Muscle layer of duodenum (tissue), 2 donors: ENCODE measurements at regions not wholly inside any gene's neighbourhood (a gene's known extent, or its start where the extent isn't known, plus 50 kb on each side); places are given as distances from the start of the nearest gene placed in this dataset.
A peak's percentile ranks its signal among the peaks of the same experiment; 100 is the strongest.

ENCODE experiments used
- H3K27ac ChIP-seq: one replicate; pipeline ENCODE4 v1.7.0; 2013; ENCODE audit warnings: mild to moderate bottlenecking, low read length
- H3K27me3 ChIP-seq: one replicate; pipeline ENCODE4 v1.7.0; 2013; ENCODE audit warnings: low read depth, mild to moderate bottlenecking, control low read depth, low read length
- H3K36me3 ChIP-seq, 2 donors: one replicate each; pipeline ENCODE4 v1.7.0; 2013; ENCODE audit warnings: low read length in 2 of 2, control low read depth in 1 of 2, mild to moderate bottlenecking in 1 of 2; ENCODE audit not compliant: insufficient read depth in 2 of 2, control insufficient read depth in 1 of 2
- H3K4me1 ChIP-seq, 2 donors: one replicate each; pipeline ENCODE4 v1.7.0; 2013; ENCODE audit warnings: low read length in 2 of 2, mild to moderate bottlenecking in 2 of 2, control low read depth in 1 of 2, moderate library complexity in 1 of 2; ENCODE audit not compliant: insufficient read depth in 2 of 2, control insufficient read depth in 1 of 2
- H3K4me3 ChIP-seq, 2 donors: one replicate each; pipeline ENCODE4 v1.7.0; 2013; ENCODE audit warnings: low read length in 2 of 2, low read depth in 1 of 2, mild to moderate bottlenecking in 1 of 2
- H3K9me3 ChIP-seq, 2 donors: one replicate each; pipeline ENCODE4 v1.7.0; 2013; ENCODE audit warnings: low read length in 2 of 2, control low read depth in 1 of 2, mild to moderate bottlenecking in 1 of 2; ENCODE audit not compliant: control insufficient read depth in 1 of 2
- donor health status: healthy.

DNA sequence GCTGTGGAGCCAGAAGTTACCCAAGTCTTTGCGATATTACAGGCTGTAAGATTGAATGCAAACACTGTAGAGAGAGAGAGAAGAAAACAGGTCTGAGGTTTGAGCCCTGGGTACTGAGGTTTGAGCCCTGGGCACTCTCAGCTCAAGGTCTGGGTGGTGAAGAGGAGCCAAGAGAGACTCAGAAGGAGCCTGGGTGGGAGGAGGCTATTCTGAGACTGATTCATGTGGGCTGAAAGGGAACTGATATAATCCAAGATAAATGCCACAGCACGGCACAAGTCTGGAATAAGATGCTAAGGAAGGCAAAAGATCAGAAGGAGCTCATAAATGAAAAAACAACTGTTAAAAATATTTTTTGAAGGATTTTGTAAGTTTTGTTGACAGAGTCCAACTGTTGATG lies 407.6 kb upstream of the HS6ST1 start:
- no peaks in the 10 kb centered on the region for H3K36me3 ChIP-seq
- H3K4me1 ChIP-seq = no peaks in the 10 kb centered on the region
- peaks cover 3 to 6% of the 10 kb centered on the region in 2 donors for H3K9me3 ChIP-seq
- H3K4me3 ChIP-seq = no peak overlapping the region
- no peaks in the 10 kb centered on the region for H3K27me3 ChIP-seq
- H3K27ac ChIP-seq = no peak overlapping the region

DNA sequence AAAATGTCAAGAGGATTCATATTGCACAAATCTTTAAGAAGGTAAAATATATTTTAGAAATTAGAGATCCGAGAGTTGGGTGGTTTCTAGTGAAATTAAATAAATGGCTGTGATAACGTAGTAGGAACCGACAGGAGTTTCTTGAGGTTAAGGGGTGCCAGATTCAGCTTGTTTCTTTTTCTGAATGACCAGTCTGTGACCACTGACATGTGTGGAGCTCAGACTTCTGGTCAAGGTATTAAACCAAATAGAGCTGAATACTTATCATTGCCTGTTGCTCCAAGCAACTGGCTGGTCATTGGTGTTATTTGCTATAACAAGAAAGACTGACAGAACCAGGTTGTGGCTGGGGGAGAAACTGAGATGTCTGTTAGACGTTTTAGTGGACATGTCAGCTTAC lies 408.2 kb upstream of the HS6ST1 start:
- H3K27ac ChIP-seq = no peak overlapping the region
- H3K4me3 ChIP-seq = no peak overlapping the region
- H3K27me3 ChIP-seq = no peaks in the 10 kb centered on the region
- no peaks in the 10 kb centered on the region for H3K4me1 ChIP-seq
- H3K9me3 ChIP-seq = peaks cover 3 to 6% of the 10 kb centered on the region in 2 donors
- no peaks in the 10 kb centered on the region for H3K36me3 ChIP-seq

DNA sequence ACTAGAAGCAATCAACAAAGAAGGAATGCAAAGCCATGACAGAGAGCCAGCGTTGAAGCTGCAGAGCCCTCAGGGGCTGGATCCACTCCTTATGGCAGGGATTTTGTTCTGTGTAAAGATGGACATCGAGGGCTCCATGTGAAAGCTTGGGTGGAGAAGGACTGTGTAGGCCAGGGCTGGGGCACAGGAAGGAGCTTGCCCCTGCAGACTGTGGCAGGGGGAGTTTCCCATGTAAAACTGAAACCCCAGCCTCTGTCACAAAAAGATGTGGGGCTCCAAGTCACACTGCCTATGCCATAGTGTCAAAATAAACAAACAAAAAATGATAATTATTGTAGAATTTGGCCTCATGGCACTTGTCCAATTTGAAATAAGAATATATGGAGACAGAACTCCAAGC lies 408.7 kb upstream of the HS6ST1 start:
- peaks cover 3 to 6% of the 10 kb centered on the region in 2 donors for H3K9me3 ChIP-seq

DNA sequence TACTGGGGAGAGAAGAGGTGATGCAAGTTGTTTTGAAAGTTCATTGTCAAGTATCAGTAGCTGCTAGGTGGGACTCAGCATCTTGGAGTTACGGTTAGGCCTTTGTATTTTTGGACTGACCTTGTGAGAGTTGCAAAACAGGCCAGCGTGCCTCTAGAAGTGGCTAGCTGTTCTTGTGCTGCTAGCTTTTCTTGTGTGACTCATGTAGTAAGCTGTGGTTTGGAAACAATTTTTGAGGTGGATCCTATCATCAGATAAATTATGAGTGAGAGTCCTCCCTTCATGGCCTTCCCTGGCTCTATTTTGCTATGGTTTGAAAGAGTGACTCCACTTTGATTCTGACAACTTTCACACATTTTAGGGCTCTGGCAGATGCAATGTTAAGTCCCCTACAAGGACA lies 409.2 kb upstream of the HS6ST1 start:
- H3K9me3 ChIP-seq = peaks cover 3 to 6% of the 10 kb centered on the region in 2 donors
- no peaks in the 10 kb centered on the region for H3K4me1 ChIP-seq
- no peak overlapping the region for H3K27ac ChIP-seq
- no peak overlapping the region for H3K4me3 ChIP-seq
- H3K36me3 ChIP-seq = no peaks in the 10 kb centered on the region
- H3K27me3 ChIP-seq = no peaks in the 10 kb centered on the region

More for the DNA sequence above, 408.7 kb upstream of the HS6ST1 start:
- H3K4me3 ChIP-seq = no peak overlapping the region
- no peaks in the 10 kb centered on the region for H3K36me3 ChIP-seq
- H3K4me1 ChIP-seq = no peaks in the 10 kb centered on the region
- H3K27me3 ChIP-seq = no peaks in the 10 kb centered on the region
- H3K27ac ChIP-seq = no peak overlapping the region

DNA sequence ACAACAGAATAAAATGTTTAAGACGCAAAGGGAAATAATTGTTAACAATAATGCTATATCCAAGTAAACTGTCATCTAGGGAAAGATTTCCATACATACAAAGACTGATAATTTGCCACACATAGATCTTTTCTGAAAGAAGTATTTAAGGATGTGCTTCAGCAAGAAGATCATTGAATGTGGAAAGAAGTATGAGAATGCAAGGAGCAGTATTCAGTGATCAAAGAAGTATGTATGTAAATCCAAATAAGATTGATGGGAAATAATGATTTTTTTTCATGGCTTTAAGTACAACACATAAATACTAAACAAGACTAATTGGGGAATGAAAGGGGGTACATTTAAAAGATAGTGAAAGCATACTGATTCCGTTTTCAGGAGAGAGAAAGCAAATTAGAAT lies 410.4 kb upstream of the HS6ST1 start:
- Histone ChIP-seq H3K4me1 (peaks cover 0 to 6% of the 10 kb centered on the region in 2 donors), H3K4me3 (no peak overlapping the region), H3K36me3 (no peaks in the 10 kb centered on the region), H3K9me3 (peaks cover 3 to 6% of the 10 kb centered on the region in 2 donors), H3K27me3 (no peaks in the 10 kb centered on the region), H3K27ac (no peak overlapping the region)

DNA sequence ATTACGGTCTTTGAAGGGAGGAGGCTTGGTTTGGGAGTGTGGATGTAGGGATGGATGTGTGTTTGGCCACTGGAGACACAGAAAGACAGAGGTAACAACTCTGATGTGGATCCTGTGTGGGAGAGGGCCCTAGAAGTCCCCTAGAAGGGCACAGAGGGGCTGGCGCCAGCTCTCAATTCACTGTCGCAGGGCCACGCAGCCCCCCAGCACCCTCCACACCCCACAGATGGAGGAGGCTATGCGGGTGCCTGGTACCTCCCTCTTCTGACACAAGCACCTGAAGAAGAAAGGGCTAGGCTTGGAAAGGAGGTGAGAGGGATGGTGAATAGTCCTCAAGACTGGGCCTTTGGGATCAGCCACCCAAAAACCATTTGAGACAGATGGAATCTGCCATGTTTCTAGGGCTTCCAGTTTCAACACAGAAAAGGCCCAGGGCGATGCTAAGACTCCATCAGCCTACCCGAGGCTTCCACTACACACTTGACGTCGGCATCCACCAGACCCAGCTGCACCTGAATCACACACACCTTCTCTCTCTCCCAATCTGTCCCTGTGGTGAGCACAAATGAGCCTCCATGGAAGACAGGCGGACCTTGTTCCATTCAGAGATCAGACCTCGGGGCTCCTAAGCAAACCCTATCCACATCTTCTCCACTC lies 413.5 kb upstream of the HS6ST1 start:
- Histone ChIP-seq H3K4me3 (no peak overlapping the region), H3K27ac (no peak overlapping the region), H3K9me3 (peaks cover 3 to 6% of the 10 kb centered on the region in 2 donors), H3K4me1 (peaks cover 0 to 22% of the 10 kb centered on the region in 2 donors), H3K27me3 (no peaks in the 10 kb centered on the region), H3K36me3 (no peaks in the 10 kb centered on the region)

DNA sequence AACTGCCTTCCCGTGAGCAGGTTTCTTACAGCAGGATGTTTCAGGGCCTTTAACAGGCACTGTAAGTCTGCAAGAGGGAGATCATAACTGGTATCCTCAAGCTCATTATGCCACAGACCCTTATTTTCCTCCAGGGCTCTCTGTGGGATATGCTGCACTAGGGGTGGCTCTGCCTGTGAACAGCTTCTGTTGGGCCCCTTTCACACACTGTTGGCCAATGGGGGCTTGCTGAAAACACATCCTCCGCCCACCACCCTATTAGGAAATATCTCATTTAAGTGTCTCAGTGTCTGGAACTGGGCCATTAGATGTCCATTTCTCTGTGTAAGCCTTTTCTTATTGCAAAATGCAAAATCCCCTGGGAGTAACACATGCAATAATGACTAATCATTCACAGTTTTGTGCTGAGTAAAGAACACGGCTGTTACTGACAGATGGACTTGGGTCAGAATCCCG lies 414.3 kb upstream of the HS6ST1 start:
- no peak overlapping the region for H3K4me3 ChIP-seq
- H3K36me3 ChIP-seq = no peaks in the 10 kb centered on the region
- H3K27ac ChIP-seq = no peak overlapping the region
- peaks cover 4 to 22% of the 10 kb centered on the region in 2 donors for H3K4me1 ChIP-seq
- H3K9me3 ChIP-seq = peaks cover 3 to 6% of the 10 kb centered on the region in 2 donors
- H3K27me3 ChIP-seq = no peaks in the 10 kb centered on the region

DNA sequence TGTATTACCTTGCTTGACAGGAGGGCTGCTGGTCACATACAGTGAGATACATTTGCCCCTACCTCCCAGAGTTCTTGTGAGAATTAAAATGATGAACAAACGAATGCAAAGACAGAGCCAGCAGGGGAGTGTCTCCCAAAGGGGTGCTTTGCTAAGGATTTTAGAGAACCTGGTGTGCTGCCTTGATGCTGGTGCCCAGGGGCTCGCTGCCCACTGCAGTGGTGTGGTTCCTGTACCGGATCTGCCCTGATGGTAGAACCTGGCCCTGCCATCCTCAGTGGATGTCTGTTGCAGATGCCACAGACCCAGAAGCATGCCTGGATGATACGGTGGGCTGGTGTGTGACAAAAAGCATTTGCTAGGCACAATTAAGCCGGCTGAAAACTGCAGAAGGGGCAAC lies 414.8 kb upstream of the HS6ST1 start:
- Histone ChIP-seq H3K9me3 (peaks cover 3 to 6% of the 10 kb centered on the region in 2 donors), H3K4me1 (peaks cover 4 to 22% of the 10 kb centered on the region in 2 donors), H3K27ac (no peak overlapping the region), H3K4me3 (no peak overlapping the region), H3K36me3 (no peaks in the 10 kb centered on the region), H3K27me3 (no peaks in the 10 kb centered on the region)

DNA sequence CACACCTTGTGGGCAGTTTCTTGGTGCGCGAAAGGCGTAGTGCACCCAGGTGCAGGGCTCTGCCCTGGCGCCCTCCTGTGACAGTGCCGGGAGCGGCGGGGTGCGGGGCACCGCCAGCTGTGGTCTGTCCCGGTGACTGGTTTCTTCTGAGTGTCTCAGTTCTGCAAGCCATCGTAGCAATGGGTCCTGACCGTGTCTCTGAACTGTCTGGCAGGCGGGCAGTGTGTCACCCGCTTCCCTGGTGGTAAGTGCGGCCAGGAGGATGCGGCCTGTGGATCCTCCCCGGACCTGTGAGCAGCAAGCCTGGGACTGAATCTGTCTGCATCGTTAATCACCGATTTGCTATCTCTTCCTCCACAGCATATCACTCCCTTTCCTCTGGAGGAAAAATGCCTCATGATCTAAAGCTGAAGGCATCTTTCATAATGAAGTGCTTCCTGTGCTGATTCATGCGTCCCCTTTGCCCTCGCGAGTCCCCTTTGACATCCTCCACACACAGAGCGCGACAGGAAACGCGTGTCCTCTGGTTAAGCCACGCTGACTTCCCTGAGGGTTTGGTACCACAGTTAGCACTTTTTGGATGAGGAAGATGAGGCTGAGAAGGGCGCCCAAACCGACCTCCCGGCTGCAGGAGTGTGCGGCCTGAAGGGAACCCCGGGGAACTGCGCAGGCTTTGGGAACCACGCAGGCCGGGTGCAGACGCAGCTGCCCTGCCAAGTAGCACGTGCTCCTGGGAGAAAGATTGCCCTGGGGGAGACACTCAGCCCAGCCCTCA lies 416.0 kb upstream of the HS6ST1 start:
- no peaks in the 10 kb centered on the region for H3K27me3 ChIP-seq
- no peak overlapping the region for H3K4me3 ChIP-seq
- H3K4me1 ChIP-seq = peaks cover 4 to 22% of the 10 kb centered on the region in 2 donors
- H3K27ac ChIP-seq = no peak overlapping the region
- H3K36me3 ChIP-seq = no peaks in the 10 kb centered on the region
- H3K9me3 ChIP-seq = no peaks in the 10 kb centered on the region

DNA sequence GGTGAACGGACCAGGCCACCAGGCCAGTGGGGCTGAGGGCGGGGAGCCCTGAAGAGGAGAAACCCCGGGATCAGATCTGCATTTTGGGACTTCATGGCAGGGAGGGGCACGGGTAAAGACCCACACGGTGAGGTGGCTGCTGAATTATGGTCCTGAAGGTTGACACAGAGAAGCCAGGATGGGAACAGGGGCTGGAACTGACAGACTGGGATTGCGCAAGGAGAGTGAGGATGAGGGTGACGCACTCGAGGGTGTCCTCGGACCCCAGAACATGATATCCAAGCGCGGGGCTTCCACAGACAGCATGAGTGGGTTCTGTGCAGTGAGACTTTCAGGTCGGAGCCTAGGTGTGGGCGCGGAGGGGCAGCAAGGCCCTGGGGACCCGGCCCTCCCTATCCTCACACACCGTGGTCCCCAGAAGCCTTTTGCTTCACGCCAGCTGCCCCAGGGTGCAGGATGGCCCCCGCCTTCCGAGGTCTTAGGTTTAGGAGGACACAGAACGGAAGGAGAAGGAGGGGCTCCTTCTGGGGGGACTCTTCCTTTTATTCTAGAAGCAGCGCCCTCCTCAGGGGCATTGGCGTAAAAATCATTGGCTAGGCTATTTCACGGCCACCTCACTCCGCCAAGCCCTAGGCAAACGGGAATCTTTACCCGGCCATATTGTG lies 416.8 kb upstream of the HS6ST1 start:
- Histone ChIP-seq H3K4me3 (no peak overlapping the region), H3K36me3 (no peaks in the 10 kb centered on the region), H3K9me3 (no peaks in the 10 kb centered on the region), H3K27ac (no peak overlapping the region), H3K27me3 (no peaks in the 10 kb centered on the region), H3K4me1 (peaks cover 4 to 22% of the 10 kb centered on the region in 2 donors)

DNA sequence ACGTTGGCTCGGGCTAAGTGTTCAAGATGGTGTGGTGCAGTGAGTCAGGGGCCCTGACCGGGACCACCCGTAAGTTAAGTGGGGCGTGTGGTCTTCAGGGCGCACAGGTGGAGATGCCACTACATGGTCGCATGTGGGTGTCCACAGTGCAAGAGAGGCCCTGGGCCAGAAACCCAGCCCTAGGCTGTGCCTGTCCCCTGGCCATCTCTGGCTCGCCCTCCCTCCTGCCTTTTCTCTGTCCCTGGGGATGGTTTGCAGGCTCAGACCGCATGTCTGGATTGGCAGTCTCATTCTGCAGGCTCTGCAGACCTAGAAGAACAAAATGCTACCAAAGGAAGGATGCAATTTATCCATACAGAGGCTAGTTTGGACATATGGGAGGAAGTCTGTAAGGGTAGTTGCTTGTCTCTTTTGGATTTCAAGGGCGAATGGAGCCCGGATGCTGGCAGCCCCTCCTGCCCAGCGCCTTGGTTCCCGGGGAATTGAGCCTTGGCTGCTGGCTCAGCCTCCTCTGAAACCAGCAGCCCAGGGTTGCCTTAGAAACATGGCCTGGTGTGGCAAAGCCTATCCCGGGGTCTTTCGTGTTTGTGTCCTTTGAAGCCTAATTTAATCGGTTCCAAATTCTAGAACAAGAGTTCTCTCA lies 417.5 kb upstream of the HS6ST1 start:
- Histone ChIP-seq H3K27ac (no peak overlapping the region), H3K9me3 (no peaks in the 10 kb centered on the region), H3K27me3 (no peaks in the 10 kb centered on the region), H3K36me3 (no peaks in the 10 kb centered on the region), H3K4me1 (peaks cover 4 to 22% of the 10 kb centered on the region in 2 donors), H3K4me3 (peak overlapping the region; percentile 16 to 52)
